HEK293 (cell line): ENCODE measurements at regions not wholly inside any gene's neighbourhood (a gene's known extent, or its start where the extent isn't known, plus 50 kb on each side); places are given as distances from the start of the nearest gene placed in this dataset.

Source experiments
- PBX3 ChIP-seq: sonication (generic); formaldehyde crosslinking; IDR thresholded peaks from 2 replicates; pipeline ENCODE4 v1.8.1; 2022; ENCODE audit warnings: mild to moderate bottlenecking, moderate library complexity, missing genetic modification reagents
- TCF7L2 ChIP-seq: IDR thresholded peaks from 2 replicates; pipeline ENCODE4 v1.6.1; 2011; ENCODE audit warnings: low read depth, mild to moderate bottlenecking, inconsistent platforms, low read length, moderate library complexity, borderline replicate concordance
- YY1 ChIP-seq: fragments of 450-650 bp; formaldehyde crosslinking; IDR thresholded peaks from 2 replicates; pipeline ENCODE4 v1.5.1; 2018; ENCODE audit warnings: missing biosample characterization, missing genetic modification characterization
- ZNF146 ChIP-seq: fragments of 450-650 bp; formaldehyde crosslinking; IDR thresholded peaks from 2 replicates; pipeline ENCODE4 v1.5.1; 2016; ENCODE audit warnings: missing biosample characterization, missing genetic modification characterization
- ZNF324 ChIP-seq: fragments of 450-650 bp; formaldehyde crosslinking; IDR thresholded peaks from 2 replicates; pipeline ENCODE4 v1.5.1; 2016; ENCODE audit warnings: missing biosample characterization, missing genetic modification characterization
- ZNF624 ChIP-seq: fragments of 450-650 bp; formaldehyde crosslinking; IDR thresholded peaks from 2 replicates; pipeline ENCODE4 v1.5.1; 2017; ENCODE audit warnings: missing biosample characterization, missing genetic modification characterization
- TF ChIP-seq, protein P1 (sequence below): fragments of 450-650 bp; formaldehyde crosslinking; optimal IDR thresholded peaks from 2 replicates; pipeline ENCODE3; 2016; ENCODE audit warnings: missing biosample characterization, mild to moderate bottlenecking, missing genetic modification characterization
- TF ChIP-seq, protein P2 (sequence below): fragments of 450-650 bp; formaldehyde crosslinking; IDR thresholded peaks from 2 replicates; pipeline ENCODE4 v1.5.1; 2016; ENCODE audit warnings: missing biosample characterization, missing genetic modification characterization
- TF ChIP-seq, protein P3 (sequence below): fragments of 450-650 bp; formaldehyde crosslinking; conservative IDR thresholded peaks from 2 replicates; pipeline ENCODE4 v1.5.1; 2016; ENCODE audit warnings: low read depth, missing biosample characterization, missing genetic modification characterization

- TF ChIP-seq ZNF324 (tag by site-specific recombination) = no peak
- no peak for TF ChIP-seq PBX3 (CRISPR knock-in tag)
- TF ChIP-seq, protein P1, sequence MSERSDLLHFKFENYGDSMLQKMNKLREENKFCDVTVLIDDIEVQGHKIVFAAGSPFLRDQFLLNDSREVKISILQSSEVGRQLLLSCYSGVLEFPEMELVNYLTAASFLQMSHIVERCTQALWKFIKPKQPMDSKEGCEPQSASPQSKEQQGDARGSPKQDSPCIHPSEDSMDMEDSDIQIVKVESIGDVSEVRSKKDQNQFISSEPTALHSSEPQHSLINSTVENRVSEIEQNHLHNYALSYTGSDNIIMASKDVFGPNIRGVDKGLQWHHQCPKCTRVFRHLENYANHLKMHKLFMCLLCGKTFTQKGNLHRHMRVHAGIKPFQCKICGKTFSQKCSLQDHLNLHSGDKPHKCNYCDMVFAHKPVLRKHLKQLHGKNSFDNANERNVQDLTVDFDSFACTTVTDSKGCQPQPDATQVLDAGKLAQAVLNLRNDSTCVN (tag by site-specific recombination) = no peak
- no peak for TF ChIP-seq YY1 (tag by site-specific recombination)
- TF ChIP-seq, protein P2, sequence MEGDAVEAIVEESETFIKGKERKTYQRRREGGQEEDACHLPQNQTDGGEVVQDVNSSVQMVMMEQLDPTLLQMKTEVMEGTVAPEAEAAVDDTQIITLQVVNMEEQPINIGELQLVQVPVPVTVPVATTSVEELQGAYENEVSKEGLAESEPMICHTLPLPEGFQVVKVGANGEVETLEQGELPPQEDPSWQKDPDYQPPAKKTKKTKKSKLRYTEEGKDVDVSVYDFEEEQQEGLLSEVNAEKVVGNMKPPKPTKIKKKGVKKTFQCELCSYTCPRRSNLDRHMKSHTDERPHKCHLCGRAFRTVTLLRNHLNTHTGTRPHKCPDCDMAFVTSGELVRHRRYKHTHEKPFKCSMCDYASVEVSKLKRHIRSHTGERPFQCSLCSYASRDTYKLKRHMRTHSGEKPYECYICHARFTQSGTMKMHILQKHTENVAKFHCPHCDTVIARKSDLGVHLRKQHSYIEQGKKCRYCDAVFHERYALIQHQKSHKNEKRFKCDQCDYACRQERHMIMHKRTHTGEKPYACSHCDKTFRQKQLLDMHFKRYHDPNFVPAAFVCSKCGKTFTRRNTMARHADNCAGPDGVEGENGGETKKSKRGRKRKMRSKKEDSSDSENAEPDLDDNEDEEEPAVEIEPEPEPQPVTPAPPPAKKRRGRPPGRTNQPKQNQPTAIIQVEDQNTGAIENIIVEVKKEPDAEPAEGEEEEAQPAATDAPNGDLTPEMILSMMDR (tag by site-specific recombination) = no peak
- no peak for TF ChIP-seq ZNF146 (tag by site-specific recombination)
- no peak for TF ChIP-seq ZNF624
- no peak for TF ChIP-seq TCF7L2
- TF ChIP-seq, protein P3, sequence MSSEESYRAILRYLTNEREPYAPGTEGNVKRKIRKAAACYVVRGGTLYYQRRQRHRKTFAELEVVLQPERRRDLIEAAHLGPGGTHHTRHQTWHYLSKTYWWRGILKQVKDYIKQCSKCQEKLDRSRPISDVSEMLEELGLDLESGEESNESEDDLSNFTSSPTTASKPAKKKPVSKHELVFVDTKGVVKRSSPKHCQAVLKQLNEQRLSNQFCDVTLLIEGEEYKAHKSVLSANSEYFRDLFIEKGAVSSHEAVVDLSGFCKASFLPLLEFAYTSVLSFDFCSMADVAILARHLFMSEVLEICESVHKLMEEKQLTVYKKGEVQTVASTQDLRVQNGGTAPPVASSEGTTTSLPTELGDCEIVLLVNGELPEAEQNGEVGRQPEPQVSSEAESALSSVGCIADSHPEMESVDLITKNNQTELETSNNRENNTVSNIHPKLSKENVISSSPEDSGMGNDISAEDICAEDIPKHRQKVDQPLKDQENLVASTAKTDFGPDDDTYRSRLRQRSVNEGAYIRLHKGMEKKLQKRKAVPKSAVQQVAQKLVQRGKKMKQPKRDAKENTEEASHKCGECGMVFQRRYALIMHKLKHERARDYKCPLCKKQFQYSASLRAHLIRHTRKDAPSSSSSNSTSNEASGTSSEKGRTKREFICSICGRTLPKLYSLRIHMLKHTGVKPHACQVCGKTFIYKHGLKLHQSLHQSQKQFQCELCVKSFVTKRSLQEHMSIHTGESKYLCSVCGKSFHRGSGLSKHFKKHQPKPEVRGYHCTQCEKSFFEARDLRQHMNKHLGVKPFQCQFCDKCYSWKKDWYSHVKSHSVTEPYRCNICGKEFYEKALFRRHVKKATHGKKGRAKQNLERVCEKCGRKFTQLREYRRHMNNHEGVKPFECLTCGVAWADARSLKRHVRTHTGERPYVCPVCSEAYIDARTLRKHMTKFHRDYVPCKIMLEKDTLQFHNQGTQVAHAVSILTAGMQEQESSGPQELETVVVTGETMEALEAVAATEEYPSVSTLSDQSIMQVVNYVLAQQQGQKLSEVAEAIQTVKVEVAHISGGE (tag by site-specific recombination) = no peak
Measured at GRCh38 chr22:34881453-34881852, 184.5 kb upstream of the ISX start.
